Neural progenitor cell (in vitro differentiated cells): ENCODE measurements at regions not wholly inside any gene's neighbourhood (a gene's known extent, or its start where the extent isn't known, plus 50 kb on each side); places are given as distances from the start of the nearest gene placed in this dataset.

Source experiments
- DNase-seq: peaks from one replicate; pipeline ENCODE4 v3.0.0-alpha.2; 2016; ENCODE audit warnings: low spot score
- H2AFZ ChIP-seq: fragments of 200-600 bp; sonication (generic); replicated peaks from 2 replicates; pipeline ENCODE4 v1.6.1; 2016; ENCODE audit warnings: antibody characterized with exemption
- H3F3A ChIP-seq: fragments of 200-600 bp; sonication (generic); 2 replicates; pipeline ENCODE4 v1.6.1; 2016; ENCODE audit warnings: antibody characterized with exemption, low read depth
- H3K27ac ChIP-seq: fragments of 200-600 bp; sonication (generic); 2 replicates; pipeline ENCODE4 v1.5.1; 2016; ENCODE audit warnings: mild to moderate bottlenecking
- H3K27me3 ChIP-seq: fragments of 200-600 bp; sonication (generic); 2 replicates; pipeline ENCODE4 v1.6.1; 2016; ENCODE audit warnings: mild to moderate bottlenecking, moderate library complexity
- H3K36me3 ChIP-seq: fragments of 200-600 bp; sonication (generic); 2 replicates; pipeline ENCODE4 v1.5.1; 2016
- H3K4me1 ChIP-seq: fragments of 200-600 bp; sonication (generic); 2 replicates; pipeline ENCODE4 v1.6.1; 2016; ENCODE audit warnings: mixed run types
- H3K4me2 ChIP-seq: fragments of 200-600 bp; sonication (generic); 2 replicates; pipeline ENCODE4 v1.6.1; 2016
- H3K4me3 ChIP-seq: fragments of 200-600 bp; sonication (generic); 2 replicates; pipeline ENCODE4 v1.5.1; 2016
- H3K79me2 ChIP-seq: fragments of 200-600 bp; sonication (generic); 2 replicates; pipeline ENCODE4 v1.6.1; 2016; ENCODE audit warnings: low read depth
- H3K9ac ChIP-seq: fragments of 200-600 bp; sonication (generic); 2 replicates; pipeline ENCODE4 v1.6.1; 2016
- H3K9me3 ChIP-seq: fragments of 200-600 bp; sonication (generic); 2 replicates; pipeline ENCODE4 v1.5.1; 2016; ENCODE audit warnings: low read depth
- H4K20me1 ChIP-seq: fragments of 200-600 bp; sonication (generic); 2 replicates; pipeline ENCODE4 v1.6.1; 2016; ENCODE audit warnings: low read depth
- H3K27ac Mint-ChIP-seq: 3 replicates; pipeline ENCODE4 v1.8.0; 2021; ENCODE audit warnings: mixed read lengths
- H3K27me3 Mint-ChIP-seq: 2 replicates; pipeline ENCODE4 v1.8.0; 2022; ENCODE audit warnings: low read depth, mild to moderate bottlenecking, inconsistent platforms, moderate library complexity, mixed read lengths; ENCODE audit not compliant: insufficient read depth
- H3K36me3 Mint-ChIP-seq: 3 replicates; pipeline ENCODE4 v1.8.0; 2021; ENCODE audit warnings: mixed read lengths
- H3K4me1 Mint-ChIP-seq: 3 replicates; pipeline ENCODE4 v1.8.0; 2021; ENCODE audit warnings: mixed read lengths
- H3K4me3 Mint-ChIP-seq: 3 replicates; pipeline ENCODE4 v1.8.0; 2021; ENCODE audit warnings: mild to moderate bottlenecking, moderate library complexity, mixed read lengths
- H3K9me3 Mint-ChIP-seq: 3 replicates; pipeline ENCODE4 v1.8.0; 2020; ENCODE audit warnings: mixed read lengths
- EZH2 ChIP-seq: fragments of 200-600 bp; sonication (generic); IDR thresholded peaks from 2 replicates; pipeline ENCODE4 v1.6.1; 2017; ENCODE audit warnings: antibody characterized with exemption, mild to moderate bottlenecking, moderate library complexity
- EZH2phosphoT487 ChIP-seq: fragments of 200-600 bp; sonication (generic); IDR thresholded peaks from 2 replicates; pipeline ENCODE4 v1.6.1; 2017; ENCODE audit warnings: antibody characterized with exemption
- TF ChIP-seq, protein P1 (sequence below): fragments of 200-600 bp; sonication (generic); IDR thresholded peaks from 2 replicates; pipeline ENCODE4 v1.5.1; 2017; ENCODE audit warnings: antibody characterized with exemption, mild to moderate bottlenecking

- no peak overlapping the region for H2AFZ ChIP-seq
- H3K4me2 ChIP-seq: no peak overlapping the region
- no peaks in the 10 kb centered on the region for H3K36me3 Mint-ChIP-seq
- H3K9me3 ChIP-seq: no peaks in the 10 kb centered on the region
- H3K36me3 ChIP-seq: no peaks in the 10 kb centered on the region
- no peaks in the 10 kb centered on the region for H3F3A ChIP-seq
- TF ChIP-seq EZH2phosphoT487: no peak
- TF ChIP-seq, protein P1, sequence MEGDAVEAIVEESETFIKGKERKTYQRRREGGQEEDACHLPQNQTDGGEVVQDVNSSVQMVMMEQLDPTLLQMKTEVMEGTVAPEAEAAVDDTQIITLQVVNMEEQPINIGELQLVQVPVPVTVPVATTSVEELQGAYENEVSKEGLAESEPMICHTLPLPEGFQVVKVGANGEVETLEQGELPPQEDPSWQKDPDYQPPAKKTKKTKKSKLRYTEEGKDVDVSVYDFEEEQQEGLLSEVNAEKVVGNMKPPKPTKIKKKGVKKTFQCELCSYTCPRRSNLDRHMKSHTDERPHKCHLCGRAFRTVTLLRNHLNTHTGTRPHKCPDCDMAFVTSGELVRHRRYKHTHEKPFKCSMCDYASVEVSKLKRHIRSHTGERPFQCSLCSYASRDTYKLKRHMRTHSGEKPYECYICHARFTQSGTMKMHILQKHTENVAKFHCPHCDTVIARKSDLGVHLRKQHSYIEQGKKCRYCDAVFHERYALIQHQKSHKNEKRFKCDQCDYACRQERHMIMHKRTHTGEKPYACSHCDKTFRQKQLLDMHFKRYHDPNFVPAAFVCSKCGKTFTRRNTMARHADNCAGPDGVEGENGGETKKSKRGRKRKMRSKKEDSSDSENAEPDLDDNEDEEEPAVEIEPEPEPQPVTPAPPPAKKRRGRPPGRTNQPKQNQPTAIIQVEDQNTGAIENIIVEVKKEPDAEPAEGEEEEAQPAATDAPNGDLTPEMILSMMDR: no peak
- no peak for TF ChIP-seq EZH2
- H3K79me2 ChIP-seq: no peaks in the 10 kb centered on the region
- no peak overlapping the region for H3K4me3 Mint-ChIP-seq
- no peak overlapping the region for H3K9ac ChIP-seq
- H3K4me1 Mint-ChIP-seq: peaks cover 23% of the 10 kb centered on the region
- H3K27me3 ChIP-seq: no peaks in the 10 kb centered on the region
- peaks cover 2% of the 10 kb centered on the region for H3K27me3 Mint-ChIP-seq
- no peaks in the 10 kb centered on the region for H3K9me3 Mint-ChIP-seq
- DNase-seq: no peak
- no peaks in the 10 kb centered on the region for H4K20me1 ChIP-seq
- no peak overlapping the region for H3K27ac Mint-ChIP-seq
- no peak overlapping the region for H3K4me3 ChIP-seq
- peaks cover 12% of the 10 kb centered on the region for H3K4me1 ChIP-seq
- no peak overlapping the region for H3K27ac ChIP-seq
Measured at GRCh38 chr3:177837951-177838655, 640.8 kb upstream of the TBL1XR1 start.

DNA sequence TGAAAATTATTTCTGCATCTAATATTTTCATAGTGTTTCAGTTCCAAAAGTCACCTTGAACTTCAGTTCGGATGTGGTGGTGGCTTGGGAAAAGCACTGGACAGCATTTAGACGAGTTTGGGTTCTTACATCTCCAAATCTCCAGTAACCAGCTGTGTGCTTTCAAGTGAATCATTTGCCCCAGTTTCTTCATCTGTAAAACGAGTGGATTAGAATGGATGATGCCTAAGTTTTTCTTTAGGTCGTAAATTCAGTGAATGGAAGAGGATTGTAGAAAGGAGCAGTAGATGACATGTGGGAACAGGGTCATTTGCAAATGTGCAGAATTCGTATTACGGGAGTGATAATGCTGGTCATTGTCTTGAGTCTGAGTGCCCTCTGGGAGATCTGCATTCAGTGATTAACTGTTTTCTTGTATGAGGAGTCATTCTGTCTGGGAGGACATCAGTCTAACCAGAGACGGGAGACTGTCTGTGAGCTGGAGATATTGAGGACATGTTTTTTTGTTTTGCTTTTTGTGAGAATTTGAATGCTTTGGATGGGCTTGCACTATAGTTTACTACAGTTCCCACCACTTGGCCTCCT lies 641.6 kb upstream of the TBL1XR1 start:
- Histone ChIP-seq H3K79me2 (no peaks in the 10 kb centered on the region), H3K36me3 (no peaks in the 10 kb centered on the region), H3K4me1 (peaks cover 12% of the 10 kb centered on the region), H3F3A (no peaks in the 10 kb centered on the region), H3K27me3 (no peaks in the 10 kb centered on the region), H3K27ac (no peak overlapping the region), H3K9ac (no peak overlapping the region), H3K4me3 (no peak overlapping the region), H3K4me2 (no peak overlapping the region), H3K9me3 (no peaks in the 10 kb centered on the region), H4K20me1 (no peaks in the 10 kb centered on the region), H2AFZ (no peak overlapping the region)
- H3K4me3 Mint-ChIP-seq: peak overlapping the region; percentile 5
- no peak overlapping the region for H3K27ac Mint-ChIP-seq
- H3K27me3 Mint-ChIP-seq: peaks cover 2% of the 10 kb centered on the region
- TF ChIP-seq EZH2 (no peak), EZH2phosphoT487 (no peak)
- TF ChIP-seq, protein P1: no peak
- no peaks in the 10 kb centered on the region for H3K9me3 Mint-ChIP-seq
- no peaks in the 10 kb centered on the region for H3K36me3 Mint-ChIP-seq
- H3K4me1 Mint-ChIP-seq: peaks cover 15% of the 10 kb centered on the region
- DNase-seq: no peak

DNA sequence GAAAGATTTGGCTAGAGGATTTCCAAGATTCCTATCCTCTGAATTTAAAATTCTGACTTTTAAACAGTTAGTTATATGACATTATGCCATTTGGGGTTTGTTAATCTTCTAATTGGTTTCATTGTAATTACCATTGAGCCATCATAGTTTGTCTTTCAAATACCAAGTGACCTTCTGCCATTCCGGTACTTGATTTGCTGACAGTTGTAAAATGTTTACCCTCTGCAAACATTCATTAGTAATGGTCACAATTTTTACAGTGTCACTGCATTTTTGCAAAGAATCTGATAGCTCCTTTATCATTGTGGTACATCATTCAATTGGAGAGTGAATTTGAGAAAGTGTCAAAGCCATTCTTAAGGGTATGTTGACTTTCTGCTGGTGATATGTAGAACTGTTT lies 645.0 kb upstream of the TBL1XR1 start:
- Histone ChIP-seq H3K4me1 (peaks cover 5% of the 10 kb centered on the region), H3K79me2 (no peaks in the 10 kb centered on the region), H3K4me3 (no peak overlapping the region), H3K4me2 (no peak overlapping the region), H3K9ac (no peak overlapping the region), H3F3A (no peaks in the 10 kb centered on the region), H3K27ac (no peak overlapping the region), H4K20me1 (no peaks in the 10 kb centered on the region), H3K36me3 (no peaks in the 10 kb centered on the region), H3K27me3 (no peaks in the 10 kb centered on the region), H2AFZ (no peak overlapping the region), H3K9me3 (no peaks in the 10 kb centered on the region)
- no peaks in the 10 kb centered on the region for H3K36me3 Mint-ChIP-seq
- no peak overlapping the region for H3K27ac Mint-ChIP-seq
- TF ChIP-seq, protein P1: no peak
- TF ChIP-seq EZH2phosphoT487 (no peak), EZH2 (no peak)
- no peaks in the 10 kb centered on the region for H3K9me3 Mint-ChIP-seq
- H3K4me3 Mint-ChIP-seq: no peak overlapping the region
- H3K4me1 Mint-ChIP-seq: peaks cover 9% of the 10 kb centered on the region
- peaks cover 2% of the 10 kb centered on the region for H3K27me3 Mint-ChIP-seq
- DNase-seq: no peak
